ENCODE measurements at regions not wholly inside any gene's neighbourhood (a gene's known extent, or its start where the extent isn't known, plus 50 kb on each side); places are given as distances from the start of the nearest gene placed in this dataset.

GRCh38 chr12:105944628-105945027 is 194.1 kb downstream of the NUAK1 start:
- TF ChIP-seq RAD21 (IDR thresholded peaks at IDR 0.05; ENCODE audit: low read depth) (no peak), CREB1 (IDR thresholded peaks at IDR 0.05; ENCODE audit: low read depth) (no peak), CEBPB (IDR thresholded peaks at IDR 0.05) (no peak), ZBTB7A (IDR thresholded peaks at IDR 0.05; ENCODE audit: low read depth) (no peak), REST (IDR thresholded peaks at IDR 0.05; ENCODE audit: low read depth) (no peak)

- no peak for TF ChIP-seq USF1 (IDR thresholded peaks at IDR 0.05)
- no peak for TF ChIP-seq MAX (IDR thresholded peaks at IDR 0.05)
- no peak for TF ChIP-seq EP300 (IDR thresholded peaks at IDR 0.05; ENCODE audit: borderline replicate concordance)
- no peak for TF ChIP-seq NFIC (IDR thresholded peaks at IDR 0.05)
- no peak for TF ChIP-seq RAD21 (IDR thresholded peaks at IDR 0.05; ENCODE audit: low read depth)
- no peak for TF ChIP-seq FOXM1 (IDR thresholded peaks at IDR 0.05; ENCODE audit: borderline replicate concordance, low read depth)
- no peak for TF ChIP-seq REST (IDR thresholded peaks at IDR 0.05; ENCODE audit: low read depth)
- TF ChIP-seq TAF1 (IDR thresholded peaks at IDR 0.05; ENCODE audit: low read depth) = no peak
- no peak for TF ChIP-seq EGR1 (IDR thresholded peaks at IDR 0.05)
- TF ChIP-seq CEBPB (IDR thresholded peaks at IDR 0.05) = no peak
- no peak for TF ChIP-seq ZBTB7A (IDR thresholded peaks at IDR 0.05; ENCODE audit: low read depth)
- no peak for TF ChIP-seq TEAD4 (IDR thresholded peaks at IDR 0.05)
- no peak for TF ChIP-seq CREB1 (IDR thresholded peaks at IDR 0.05; ENCODE audit: low read depth)
- TF ChIP-seq TCF12 (IDR thresholded peaks at IDR 0.05; ENCODE audit: low read depth) = no peak
- TF ChIP-seq YY1 (IDR thresholded peaks at IDR 0.05; ENCODE audit: low read depth) = no peak
Observed at GRCh38 chr12:105945880-105946279, 192.9 kb downstream of the NUAK1 start.

DNA sequence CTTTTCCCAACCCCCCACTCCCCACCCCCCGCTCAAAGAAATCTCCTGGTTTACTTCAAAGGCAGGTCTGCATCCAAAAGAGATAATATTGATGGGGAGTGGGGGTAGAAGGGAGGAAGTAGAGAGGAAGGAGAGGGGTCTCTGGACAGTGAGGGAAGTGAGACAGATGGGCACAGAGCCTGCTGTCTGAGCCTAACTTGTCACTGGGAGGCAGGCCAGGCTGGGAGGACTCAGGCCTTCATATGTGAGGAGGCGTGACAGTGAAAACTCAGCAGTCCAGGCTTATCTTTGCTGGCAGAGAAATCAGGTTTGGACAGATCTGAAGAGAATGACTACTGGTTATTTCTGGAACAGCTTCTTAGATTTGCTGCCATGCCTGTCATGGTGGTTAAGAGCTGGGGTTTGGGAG is 192.3 kb downstream of the NUAK1 start:
- TF ChIP-seq MAX (IDR thresholded peaks at IDR 0.05) (no peak), RAD21 (IDR thresholded peaks at IDR 0.05; ENCODE audit: low read depth) (no peak), NFIC (IDR thresholded peaks at IDR 0.05) (no peak), EGR1 (IDR thresholded peaks at IDR 0.05) (no peak), CREB1 (IDR thresholded peaks at IDR 0.05; ENCODE audit: low read depth) (no peak), TCF12 (IDR thresholded peaks at IDR 0.05; ENCODE audit: low read depth) (no peak), EP300 (IDR thresholded peaks at IDR 0.05; ENCODE audit: borderline replicate concordance) (no peak), YY1 (IDR thresholded peaks at IDR 0.05; ENCODE audit: low read depth) (no peak), CEBPB (IDR thresholded peaks at IDR 0.05) (no peak), ZBTB7A (IDR thresholded peaks at IDR 0.05; ENCODE audit: low read depth) (no peak), FOXM1 (IDR thresholded peaks at IDR 0.05; ENCODE audit: borderline replicate concordance, low read depth) (no peak)

GRCh38 chr12:105947906-105948305 is 190.8 kb downstream of the NUAK1 start:
- TF ChIP-seq ZBTB7A (IDR thresholded peaks at IDR 0.05; ENCODE audit: low read depth) (no peak), REST (IDR thresholded peaks at IDR 0.05; ENCODE audit: low read depth) (no peak), EP300 (IDR thresholded peaks at IDR 0.05; ENCODE audit: borderline replicate concordance) (no peak), TCF12 (IDR thresholded peaks at IDR 0.05; ENCODE audit: low read depth) (no peak), EGR1 (IDR thresholded peaks at IDR 0.05) (no peak), NFIC (IDR thresholded peaks at IDR 0.05) (no peak), MAX (IDR thresholded peaks at IDR 0.05) (no peak), CEBPB (IDR thresholded peaks at IDR 0.05) (no peak), TEAD4 (IDR thresholded peaks at IDR 0.05) (no peak), USF1 (IDR thresholded peaks at IDR 0.05) (no peak), YY1 (IDR thresholded peaks at IDR 0.05; ENCODE audit: low read depth) (no peak), TAF1 (IDR thresholded peaks at IDR 0.05; ENCODE audit: low read depth) (no peak), FOXM1 (IDR thresholded peaks at IDR 0.05; ENCODE audit: borderline replicate concordance, low read depth) (no peak), CREB1 (IDR thresholded peaks at IDR 0.05; ENCODE audit: low read depth) (no peak), RAD21 (IDR thresholded peaks at IDR 0.05; ENCODE audit: low read depth) (no peak)
